GM06990 (cell line): ENCODE measurements at regions not wholly inside any gene's neighbourhood (a gene's known extent, or its start where the extent isn't known, plus 50 kb on each side); places are given as distances from the start of the nearest gene placed in this dataset.

Experiments
- DNase-seq: peaks from one replicate; pipeline ENCODE4 v3.0.0-alpha.2; 2011; ENCODE audit not compliant: insufficient read length; ENCODE audit errors: extremely low read depth
- H3K27me3 ChIP-seq: replicated peaks from 2 replicates; pipeline ENCODE4 v1.6.0; 2011; ENCODE audit warnings: low read length; ENCODE audit not compliant: control insufficient read depth, insufficient read depth
- H3K36me3 ChIP-seq: 2 replicates; pipeline ENCODE4 v1.5.1; 2011; ENCODE audit warnings: low read length; ENCODE audit not compliant: control insufficient read depth, insufficient read depth
- H3K4me3 ChIP-seq: replicated peaks from 2 replicates; pipeline ENCODE4 v1.5.1; 2011; ENCODE audit warnings: low read depth, mild to moderate bottlenecking, control low read depth, low read length
- TF ChIP-seq, protein P1 (sequence below): IDR thresholded peaks from 2 replicates; pipeline ENCODE4 v1.5.1; 2011; ENCODE audit warnings: low read length, control low read depth, mild to moderate bottlenecking, inconsistent platforms; ENCODE audit not compliant: insufficient read depth, poor library complexity, severe bottlenecking

GRCh38 chr5:173834071-173834771, 53.9 kb upstream of the CPEB4 start:
- H3K4me3 ChIP-seq: no peak overlapping the region
- TF ChIP-seq, protein P1, sequence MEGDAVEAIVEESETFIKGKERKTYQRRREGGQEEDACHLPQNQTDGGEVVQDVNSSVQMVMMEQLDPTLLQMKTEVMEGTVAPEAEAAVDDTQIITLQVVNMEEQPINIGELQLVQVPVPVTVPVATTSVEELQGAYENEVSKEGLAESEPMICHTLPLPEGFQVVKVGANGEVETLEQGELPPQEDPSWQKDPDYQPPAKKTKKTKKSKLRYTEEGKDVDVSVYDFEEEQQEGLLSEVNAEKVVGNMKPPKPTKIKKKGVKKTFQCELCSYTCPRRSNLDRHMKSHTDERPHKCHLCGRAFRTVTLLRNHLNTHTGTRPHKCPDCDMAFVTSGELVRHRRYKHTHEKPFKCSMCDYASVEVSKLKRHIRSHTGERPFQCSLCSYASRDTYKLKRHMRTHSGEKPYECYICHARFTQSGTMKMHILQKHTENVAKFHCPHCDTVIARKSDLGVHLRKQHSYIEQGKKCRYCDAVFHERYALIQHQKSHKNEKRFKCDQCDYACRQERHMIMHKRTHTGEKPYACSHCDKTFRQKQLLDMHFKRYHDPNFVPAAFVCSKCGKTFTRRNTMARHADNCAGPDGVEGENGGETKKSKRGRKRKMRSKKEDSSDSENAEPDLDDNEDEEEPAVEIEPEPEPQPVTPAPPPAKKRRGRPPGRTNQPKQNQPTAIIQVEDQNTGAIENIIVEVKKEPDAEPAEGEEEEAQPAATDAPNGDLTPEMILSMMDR: no peak
- no peaks in the 10 kb centered on the region for H3K27me3 ChIP-seq
- no peak for DNase-seq
- H3K36me3 ChIP-seq: no peaks in the 10 kb centered on the region

DNA sequence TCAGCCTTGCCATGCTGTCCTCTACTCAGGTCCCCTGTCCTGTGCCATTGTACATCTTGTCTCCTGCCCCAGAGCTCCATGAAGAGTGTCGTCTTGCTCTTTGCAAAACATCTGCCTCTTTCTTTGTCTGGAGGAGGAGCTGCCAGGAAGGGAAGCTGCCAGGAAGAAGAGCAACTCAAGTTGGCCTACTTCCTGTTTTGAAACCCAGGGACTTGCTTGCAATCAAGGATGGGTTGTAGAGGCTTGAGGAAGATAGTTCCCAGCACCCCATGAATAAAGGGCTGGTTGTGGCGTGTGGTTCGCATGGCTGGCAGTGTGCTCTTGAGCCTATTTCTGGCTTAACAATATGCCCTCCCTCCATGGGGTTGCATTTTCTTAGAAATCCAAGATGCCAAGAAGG, 53.0 kb upstream of the CPEB4 start:
- DNase-seq: no peak
- H3K36me3 ChIP-seq: no peaks in the 10 kb centered on the region
- TF ChIP-seq, protein P1: no peak
- H3K4me3 ChIP-seq: no peak overlapping the region
- no peaks in the 10 kb centered on the region for H3K27me3 ChIP-seq

DNA sequence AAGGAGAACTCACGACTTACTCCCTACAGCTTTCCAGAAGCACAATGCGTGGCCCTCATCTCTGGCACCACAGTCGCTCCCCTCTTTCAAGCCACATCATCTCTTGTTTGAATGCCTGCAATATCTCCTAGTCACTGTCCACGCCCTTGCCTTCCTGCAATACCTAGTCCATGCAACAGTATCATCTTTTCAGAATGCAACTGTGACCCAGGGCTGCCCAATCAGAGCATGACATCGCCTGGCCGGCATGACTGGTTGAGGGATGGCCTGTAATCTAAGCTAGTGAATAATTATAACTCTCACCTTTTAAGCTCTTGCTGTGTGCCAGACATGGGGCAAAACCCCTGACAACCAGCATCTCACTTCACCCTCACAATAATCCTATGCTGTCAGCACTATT, 52.5 kb upstream of the CPEB4 start:
- H3K4me3 ChIP-seq: no peak overlapping the region
- TF ChIP-seq, protein P1: no peak
- H3K36me3 ChIP-seq: no peaks in the 10 kb centered on the region
- no peaks in the 10 kb centered on the region for H3K27me3 ChIP-seq
- DNase-seq: no peak

- Histone ChIP-seq H3K4me3 (no peak overlapping the region), H3K36me3 (no peaks in the 10 kb centered on the region), H3K27me3 (no peaks in the 10 kb centered on the region)
- TF ChIP-seq, protein P1: no peak
- DNase-seq: no peak
Observed at GRCh38 chr5:173837654-173838053, 50.5 kb upstream of the CPEB4 start.
